Lung (tissue), 11 donors: ENCODE measurements at regions not wholly inside any gene's neighbourhood (a gene's known extent, or its start where the extent isn't known, plus 50 kb on each side); places are given as distances from the start of the nearest gene placed in this dataset.

Experiments
- ATAC-seq: fragments of 200-7000 bp; cut with Tn5 transposase; one replicate; pipeline ENCODE4 v1.9.1; 2020; ENCODE audit warnings: moderate number of reproducible peaks; ENCODE audit not compliant: insufficient read depth, low FRiP score
- DNase-seq, 3 donors: peaks; one replicate each; pipeline ENCODE4 v3.0.0-alpha.2; 2013 to 2017
- H3K27ac ChIP-seq, 2 donors: one replicate each; pipeline ENCODE4 v1.5.1; 2013; ENCODE audit warnings: mild to moderate bottlenecking in 2 of 2, moderate library complexity in 2 of 2, control low read depth in 1 of 2, inconsistent platforms in 1 of 2, low read depth in 1 of 2, low read length in 1 of 2
- H3K27me3 ChIP-seq, 3 donors: one replicate each; pipeline ENCODE4 v1.5.1; 2013; ENCODE audit warnings: low read length in 2 of 3; ENCODE audit not compliant: control insufficient read depth in 3 of 3, insufficient read depth in 3 of 3
- H3K36me3 ChIP-seq, 4 donors: one replicate each; pipeline ENCODE4 v1.5.1; 2013; ENCODE audit warnings: low read length in 4 of 4, mild to moderate bottlenecking in 1 of 4, moderate library complexity in 1 of 4; ENCODE audit not compliant: control insufficient read depth in 4 of 4, insufficient read depth in 4 of 4
- H3K4me1 ChIP-seq, 5 donors: one replicate each; pipeline ENCODE4 v1.5.1; 2013; ENCODE audit warnings: low read length in 5 of 5, mild to moderate bottlenecking in 2 of 5, moderate library complexity in 1 of 5; ENCODE audit not compliant: control insufficient read depth in 5 of 5, insufficient read depth in 5 of 5
- H3K4me3 ChIP-seq: one replicate; pipeline ENCODE4 v1.5.1; 2013; ENCODE audit warnings: mild to moderate bottlenecking, control low read depth, moderate library complexity
- H3K9ac ChIP-seq, 2 donors: one replicate each; pipeline ENCODE4 v1.5.1; 2013; ENCODE audit warnings: low read length in 2 of 2, control low read depth in 1 of 2; ENCODE audit not compliant: insufficient read depth in 1 of 2
- H3K9me3 ChIP-seq, 4 donors: one replicate each; pipeline ENCODE4 v1.5.1; 2013; ENCODE audit warnings: low read length in 3 of 4, mild to moderate bottlenecking in 1 of 4, moderate library complexity in 1 of 4; ENCODE audit not compliant: control insufficient read depth in 4 of 4, insufficient read depth in 3 of 4
- CTCF ChIP-seq: IDR thresholded peaks from 2 replicates; pipeline ENCODE4 v1.5.1; 2012; ENCODE audit warnings: mild to moderate bottlenecking; ENCODE audit errors: control extremely low read depth, extremely low read depth
- WGBS, 2 donors: extraction: QIAGEN DNeasy Blood & Tissue Kit; methylation state at CpG; one replicate each; pipeline ENCODE4 v1.1.7; 2013; 5-methylcytosine and 5-hydroxymethylcytosine counted together
- donor health status: control.
- donor health status: control.
- donor health status: Bipolar disorder and iron deficiency.
- donor health status: healthy.
- donor health status: DM: yes; HTN: yes; CAD: no.

DNA sequence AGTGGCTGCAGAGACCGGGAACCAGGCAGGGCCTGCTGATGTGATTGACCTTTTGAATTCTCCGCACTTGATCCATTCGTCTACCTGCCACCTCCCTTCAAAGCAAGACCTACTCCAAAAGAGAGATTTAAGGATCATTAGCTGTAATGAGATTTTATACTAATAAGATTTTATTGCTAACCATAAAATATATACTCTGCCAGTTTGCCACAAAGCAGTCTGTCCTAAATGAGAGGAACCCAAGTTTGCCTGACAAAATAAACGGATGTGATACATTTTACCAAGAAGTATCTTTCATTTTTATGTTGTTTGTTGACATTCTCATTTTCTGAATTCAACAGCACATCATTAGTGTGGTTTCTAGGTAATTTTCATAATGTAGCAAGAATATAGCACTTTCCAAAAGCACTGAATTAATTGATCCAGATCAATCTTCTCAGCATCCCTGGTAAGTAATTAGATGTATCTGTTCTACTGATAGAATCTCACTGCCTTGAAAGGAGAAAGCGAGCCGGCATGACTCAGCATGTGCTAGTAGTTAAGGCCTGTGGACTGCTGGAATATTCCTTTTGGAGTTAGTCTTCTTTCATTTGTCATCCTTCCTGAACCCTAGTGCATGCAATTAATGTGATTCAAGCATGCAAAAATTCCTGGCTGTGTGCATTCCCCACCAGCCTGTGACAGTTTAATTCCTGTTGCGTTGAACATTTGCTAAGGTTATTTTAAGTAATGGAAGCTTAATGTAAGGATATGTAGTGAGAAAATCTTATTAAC lies 128.5 kb downstream of the ARL6IP6 start:
- ATAC-seq = no peak
- DNase-seq = no peak

DNA sequence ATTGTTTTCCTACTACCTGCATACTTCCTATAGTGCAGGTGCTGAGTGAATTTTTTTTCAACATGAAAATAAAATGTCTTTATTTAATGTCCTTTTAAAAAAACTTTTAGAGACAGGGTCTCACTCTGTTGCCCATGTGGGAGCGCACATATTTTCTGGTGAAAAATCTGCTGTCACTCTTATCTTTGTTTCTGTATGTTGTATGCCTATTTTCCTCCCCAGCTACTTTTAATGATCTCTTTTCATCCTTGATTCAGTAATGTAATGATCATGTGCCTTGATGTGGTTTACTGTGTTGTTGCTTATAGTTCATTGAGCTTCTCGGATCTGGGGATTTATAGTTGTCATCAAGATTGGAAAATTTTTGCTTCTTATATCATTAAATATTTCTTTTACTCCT lies 117.3 kb downstream of the ARL6IP6 start:
- H3K36me3 ChIP-seq = no peaks in the 10 kb centered on the region
- no peak overlapping the region for H3K4me3 ChIP-seq
- H3K27ac ChIP-seq = no peak overlapping the region
- no peak overlapping the region for H3K9ac ChIP-seq
- no peaks in the 10 kb centered on the region for H3K9me3 ChIP-seq
- H3K27me3 ChIP-seq = no peaks in the 10 kb centered on the region
- DNase-seq (no peak), ATAC-seq (no peak)
- WGBS, 2 donors = 94% methylated on average over 2 of the region's 2 CpGs
- TF ChIP-seq CTCF = no peak
- no peaks in the 10 kb centered on the region for H3K4me1 ChIP-seq

More for the DNA sequence above, 128.5 kb downstream of the ARL6IP6 start:
- no peaks in the 10 kb centered on the region for H3K9me3 ChIP-seq
- H3K4me1 ChIP-seq = no peaks in the 10 kb centered on the region
- H3K36me3 ChIP-seq = no peaks in the 10 kb centered on the region
- H3K9ac ChIP-seq = no peak overlapping the region
- no peak for TF ChIP-seq CTCF
- H3K27ac ChIP-seq = no peak overlapping the region
- no peaks in the 10 kb centered on the region for H3K27me3 ChIP-seq
- no peak overlapping the region for H3K4me3 ChIP-seq
- 80 to 87% methylated on average over 7 of the region's 7 CpGs for WGBS, 2 donors

DNA sequence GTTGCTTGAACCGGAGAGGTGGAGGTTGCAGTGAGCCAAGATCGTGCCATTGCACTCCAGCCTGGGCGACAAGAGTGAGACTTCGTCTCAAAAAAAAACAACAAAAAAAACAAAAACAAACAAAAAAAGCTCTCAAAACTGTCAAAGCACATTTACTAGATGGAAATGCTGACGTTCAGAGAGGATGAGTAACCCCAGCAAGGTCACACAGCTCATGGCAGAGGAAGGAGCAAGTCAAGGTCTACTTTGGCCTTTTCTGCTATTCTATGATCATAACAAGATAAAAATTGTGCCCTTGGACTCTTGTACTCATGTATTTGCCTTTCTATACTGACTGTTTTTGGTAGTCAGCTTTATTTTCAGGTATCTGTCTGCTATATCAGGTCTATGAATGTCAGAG lies 109.5 kb downstream of the ARL6IP6 start:
- Histone ChIP-seq H3K9ac (no peak overlapping the region), H3K27me3 (no peaks in the 10 kb centered on the region), H3K27ac (no peak overlapping the region), H3K4me3 (no peak overlapping the region), H3K9me3 (no peaks in the 10 kb centered on the region), H3K4me1 (no peaks in the 10 kb centered on the region), H3K36me3 (no peaks in the 10 kb centered on the region)
- ATAC-seq (no peak), DNase-seq (no peak)
- WGBS, 2 donors = 84 to 85% methylated on average over 5 of the region's 5 CpGs
- TF ChIP-seq CTCF = no peak
